HG02943 (cell line): ENCODE measurements at regions not wholly inside any gene's neighbourhood (a gene's known extent, or its start where the extent isn't known, plus 50 kb on each side); places are given as distances from the start of the nearest gene placed in this dataset.

ENCODE experiments used
- ATAC-seq: cut with Tn5 transposase; IDR thresholded peaks from one replicate; pipeline ENCODE4 v1.9.1; 2021; ENCODE audit warnings: mild to moderate bottlenecking, low read depth, moderate library complexity; ENCODE audit not compliant: unreplicated experiment

GRCh38 chr1:4305526-4306301, 348.7 kb upstream of the AJAP1 start:
- no peak for ATAC-seq

GRCh38 chr1:4306559-4307467, 347.6 kb upstream of the AJAP1 start:
- no peak for ATAC-seq

GRCh38 chr1:4307468-4307845, 347.0 kb upstream of the AJAP1 start:
- no peak for ATAC-seq

GRCh38 chr1:4307911-4308545, 346.4 kb upstream of the AJAP1 start:
- ATAC-seq = no peak

GRCh38 chr1:4308806-4309205, 345.6 kb upstream of the AJAP1 start:
- no peak for ATAC-seq

GRCh38 chr1:4309676-4310320, 344.6 kb upstream of the AJAP1 start:
- ATAC-seq = no peak

- ATAC-seq = no peak
Measured at GRCh38 chr1:4310396-4310923, 343.9 kb upstream of the AJAP1 start.

GRCh38 chr1:4312024-4312423, 342.4 kb upstream of the AJAP1 start:
- ATAC-seq = no peak

GRCh38 chr1:4315202-4315601, 339.2 kb upstream of the AJAP1 start:
- no peak for ATAC-seq

GRCh38 chr1:4317207-4317606, 337.2 kb upstream of the AJAP1 start:
- ATAC-seq = no peak

GRCh38 chr1:4318720-4319119, 335.7 kb upstream of the AJAP1 start:
- no peak for ATAC-seq

- ATAC-seq = no peak
Measured at GRCh38 chr1:4319496-4319895, 334.9 kb upstream of the AJAP1 start.

- no peak for ATAC-seq
Measured at GRCh38 chr1:4322881-4323280, 331.5 kb upstream of the AJAP1 start.

GRCh38 chr1:4323309-4323708, 331.1 kb upstream of the AJAP1 start:
- no peak for ATAC-seq

GRCh38 chr1:4324525-4324924, 329.9 kb upstream of the AJAP1 start:
- ATAC-seq = no peak

GRCh38 chr1:4327142-4327541, 327.3 kb upstream of the AJAP1 start:
- no peak for ATAC-seq

GRCh38 chr1:4328402-4329071, 325.9 kb upstream of the AJAP1 start:
- ATAC-seq = no peak

- no peak for ATAC-seq
Measured at GRCh38 chr1:4330805-4331766, 323.3 kb upstream of the AJAP1 start.

- no peak for ATAC-seq
Measured at GRCh38 chr1:4331767-4332163, 322.6 kb upstream of the AJAP1 start.
